Activated CD4-positive, alpha-beta T cell treated with anti-CD3 and anti-CD28 coated beads, Interleukin-10, Interleukin-2, amounts not matched to agents 100 ng/mL and 50 ng/mL, durations not matched to agents 16 hours and 8 hours (primary cell): ENCODE measurements at regions not wholly inside any gene's neighbourhood (a gene's known extent, or its start where the extent isn't known, plus 50 kb on each side); places are given as distances from the start of the nearest gene placed in this dataset.
"Not testable (repeated sequence)": the region's sequence is repeated elsewhere in the genome, so short reads cannot be mapped to it uniquely, and the experiment has no call there.

Experiments used
- DNase-seq: peaks from one replicate; pipeline ENCODE4 v3.0.0-alpha.2; 2020

DNA sequence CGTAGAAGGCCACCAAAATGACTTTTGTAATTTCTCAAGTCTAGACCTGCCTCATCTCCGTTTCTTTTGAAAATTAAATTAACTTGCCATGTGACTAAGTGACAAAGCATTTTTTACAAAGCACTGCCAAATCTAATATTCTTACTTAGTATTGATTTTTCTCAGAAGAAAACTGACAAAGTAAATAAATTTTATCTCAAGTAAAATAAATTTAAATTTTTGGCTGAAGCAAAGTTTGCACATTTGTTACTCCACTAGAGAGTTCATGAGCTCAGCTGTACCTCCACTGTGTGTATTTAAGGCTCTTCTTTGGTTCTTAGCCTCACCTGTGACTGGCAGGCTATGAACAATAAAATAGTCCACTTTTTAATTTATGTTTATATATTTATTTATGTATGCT is 441.1 kb upstream of the PCDH10 start:
- no peak for DNase-seq

- DNase-seq, result no peak
These were observed 440.0 kb upstream of the PCDH10 start for GRCh38 chr4:132709056-132709455.

- DNase-seq, result no peak
These were observed 438.1 kb upstream of the PCDH10 start for GRCh38 chr4:132710971-132711370.

- no peak for DNase-seq
These were observed 411.8 kb upstream of the PCDH10 start for GRCh38 chr4:132737344-132737743.

GRCh38 chr4:132759199-132759780 is 389.8 kb upstream of the PCDH10 start:
- no peak for DNase-seq

DNA sequence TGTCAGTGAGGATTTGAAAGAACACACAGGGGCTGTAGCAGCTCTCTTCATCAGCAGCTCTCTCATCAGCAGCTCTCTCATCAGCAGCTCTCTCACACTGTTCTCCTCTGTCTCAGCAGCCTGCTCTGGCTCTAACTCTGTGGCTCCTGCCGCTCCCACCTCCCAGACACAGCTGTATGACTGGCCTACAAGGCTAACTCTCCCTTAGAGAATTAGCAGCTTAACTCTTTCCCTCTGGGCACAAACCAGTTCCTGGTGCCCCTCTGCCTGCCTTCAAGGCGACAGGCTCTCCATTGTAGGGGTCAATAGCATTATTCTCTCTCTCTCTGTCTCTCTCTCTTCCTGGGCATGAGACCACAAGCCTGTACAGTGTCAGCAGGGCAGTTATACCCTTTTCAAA is 385.6 kb upstream of the PCDH10 start:
- DNase-seq, result no peak

DNA sequence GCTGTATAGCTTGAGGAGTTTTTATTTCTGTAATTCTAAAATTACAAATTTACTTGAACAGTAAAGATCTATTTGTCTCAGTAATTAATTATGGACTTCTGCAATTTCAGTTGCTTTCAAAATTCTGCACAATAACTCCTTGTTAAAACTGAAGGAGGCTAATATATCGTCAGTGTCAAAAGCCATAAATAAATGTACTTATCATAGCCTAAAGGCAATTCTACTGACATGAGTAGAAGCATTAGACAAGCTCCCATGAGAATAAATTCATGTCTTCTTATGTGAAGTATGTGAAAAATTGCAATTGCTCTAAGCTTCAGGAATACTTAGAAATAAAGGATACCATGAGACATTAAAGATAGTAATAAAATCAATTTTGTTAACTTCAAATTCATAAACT is 381.2 kb upstream of the PCDH10 start:
- no peak for DNase-seq

DNA sequence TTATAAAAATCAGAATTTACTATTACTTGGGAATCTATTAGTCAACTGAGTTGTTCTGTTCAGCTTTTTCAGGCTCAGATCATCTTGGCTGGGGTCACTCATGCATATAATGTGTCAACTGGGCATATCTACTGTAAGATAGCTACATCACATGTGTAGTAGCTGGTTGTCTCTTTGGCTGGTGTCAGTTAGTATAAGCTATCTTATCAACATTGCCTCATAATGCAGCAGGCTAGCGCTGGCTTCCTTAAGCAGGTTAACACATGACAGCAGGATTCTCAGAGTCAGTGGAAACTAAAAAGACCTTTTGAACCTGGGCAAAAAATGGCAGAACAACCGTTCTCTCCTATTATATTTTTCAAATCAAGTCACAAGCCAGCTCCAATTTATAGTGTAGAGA is 378.3 kb upstream of the PCDH10 start:
- no peak for DNase-seq

DNA sequence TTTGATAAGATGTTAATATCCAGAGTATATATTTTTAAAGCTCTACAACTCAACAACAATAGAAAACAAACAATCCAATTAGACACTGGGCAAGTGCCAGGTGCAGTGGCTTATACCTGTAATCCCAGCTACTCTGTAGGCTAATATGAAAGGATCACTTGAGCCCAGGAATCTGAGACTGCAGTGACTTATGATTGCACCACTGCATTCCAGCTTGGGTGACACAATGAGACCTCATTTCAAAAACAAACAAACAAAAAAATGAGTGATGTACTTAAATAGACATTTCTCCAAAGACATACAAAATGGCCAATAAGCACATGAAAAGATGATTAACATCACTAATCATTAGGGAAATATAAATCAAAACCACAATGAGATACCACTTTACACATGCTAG is 356.8 kb upstream of the PCDH10 start:
- no peak for DNase-seq

DNA sequence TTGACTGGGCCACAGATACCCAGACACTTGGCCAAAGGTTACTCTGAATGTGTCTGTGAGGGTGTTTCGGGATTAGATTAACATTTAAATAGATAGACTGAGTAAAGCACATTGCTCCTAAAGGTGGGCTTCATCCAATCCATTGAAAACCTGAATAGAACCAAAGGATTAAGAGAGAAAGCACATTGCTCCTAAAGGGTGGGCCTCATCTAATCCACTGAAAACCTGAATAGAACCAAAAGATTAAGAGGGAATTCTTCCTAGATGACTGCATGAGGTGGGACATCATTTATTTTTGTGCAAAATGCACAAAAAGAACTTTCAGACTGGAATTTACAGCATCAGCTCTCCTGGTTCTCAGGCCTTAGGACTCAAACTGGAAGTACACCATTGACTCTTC is 351.2 kb upstream of the PCDH10 start:
- no peak for DNase-seq

DNA sequence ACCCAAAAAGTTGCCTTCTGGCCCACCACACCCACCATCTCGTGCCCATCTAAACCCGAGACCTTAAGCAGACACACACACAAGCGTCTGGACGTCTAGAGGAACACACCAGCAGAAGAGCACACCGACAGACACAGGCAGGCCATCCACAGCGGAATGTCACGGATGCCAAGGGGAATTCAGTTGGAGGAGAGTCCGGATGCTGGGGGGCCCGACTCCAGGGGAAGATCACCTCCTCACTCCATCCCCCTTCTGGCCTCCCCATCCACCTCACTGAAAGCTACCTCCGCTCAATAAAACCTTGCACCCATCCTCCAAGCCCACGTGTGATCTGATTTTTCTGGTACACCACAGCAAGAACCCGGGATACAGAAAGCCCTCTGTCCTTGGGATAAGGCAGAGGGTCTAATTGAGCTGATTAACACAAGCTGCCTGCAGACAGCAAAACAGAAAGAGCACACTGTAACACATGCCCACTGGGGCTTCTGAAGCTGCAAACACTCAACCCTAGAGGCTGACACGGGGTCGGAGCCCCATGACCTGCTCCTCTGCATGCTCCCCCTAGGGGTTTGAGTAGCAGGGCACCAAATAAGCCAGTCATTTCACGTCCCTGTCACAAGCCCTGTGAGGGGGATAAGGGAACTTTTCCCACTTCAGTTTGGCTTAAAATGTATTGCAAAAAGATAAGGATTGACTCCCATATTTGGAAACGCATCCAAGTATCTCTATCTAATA is 339.6 kb upstream of the PCDH10 start:
- DNase-seq, result no peak

- not testable (repeated sequence) for DNase-seq
These were observed 336.0 kb upstream of the PCDH10 start for GRCh38 chr4:132813061-132813460.

DNA sequence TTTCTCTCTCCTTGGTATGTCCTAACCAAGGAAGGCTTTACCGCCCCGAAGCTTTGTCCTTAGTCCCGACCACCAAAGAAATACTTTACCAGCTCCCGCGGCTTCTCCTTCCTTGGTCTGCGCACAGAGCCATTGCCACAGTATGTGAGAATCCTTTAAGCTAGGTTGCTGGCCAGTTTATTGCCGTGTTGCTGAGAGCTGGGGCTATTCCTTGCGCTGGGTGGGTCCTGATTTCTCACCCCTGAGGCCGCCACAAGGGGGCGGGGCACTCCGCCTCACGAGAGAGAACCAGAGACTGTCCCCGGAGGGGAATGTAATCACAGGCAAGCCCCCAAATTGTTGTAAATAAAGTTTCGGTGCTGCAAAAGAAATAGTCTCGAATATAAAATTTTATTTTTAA is 331.0 kb upstream of the PCDH10 start:
- DNase-seq, result no peak

GRCh38 chr4:132823419-132823818 is 325.7 kb upstream of the PCDH10 start:
- no peak for DNase-seq

GRCh38 chr4:132824761-132825160 is 324.3 kb upstream of the PCDH10 start:
- DNase-seq, result no peak

DNA sequence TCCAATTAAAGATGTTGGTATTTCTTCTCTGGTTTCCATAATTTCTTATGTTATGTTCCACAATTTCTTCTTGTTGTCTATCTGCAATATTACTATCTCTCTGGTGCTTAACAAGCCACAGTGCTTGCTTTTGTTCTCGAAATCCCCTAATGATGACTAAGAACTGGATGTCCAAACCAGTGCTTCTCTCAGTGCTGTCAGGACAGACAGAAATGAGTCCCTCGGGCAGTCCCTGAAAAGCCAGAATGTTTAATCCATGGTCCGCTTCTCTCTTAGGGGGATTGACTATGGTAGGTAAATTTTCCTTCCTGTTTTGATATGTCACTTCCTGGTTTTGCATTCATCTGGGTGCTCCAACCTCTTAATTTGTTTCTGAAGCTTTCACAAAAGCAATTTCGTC is 321.6 kb upstream of the PCDH10 start:
- no peak for DNase-seq

DNA sequence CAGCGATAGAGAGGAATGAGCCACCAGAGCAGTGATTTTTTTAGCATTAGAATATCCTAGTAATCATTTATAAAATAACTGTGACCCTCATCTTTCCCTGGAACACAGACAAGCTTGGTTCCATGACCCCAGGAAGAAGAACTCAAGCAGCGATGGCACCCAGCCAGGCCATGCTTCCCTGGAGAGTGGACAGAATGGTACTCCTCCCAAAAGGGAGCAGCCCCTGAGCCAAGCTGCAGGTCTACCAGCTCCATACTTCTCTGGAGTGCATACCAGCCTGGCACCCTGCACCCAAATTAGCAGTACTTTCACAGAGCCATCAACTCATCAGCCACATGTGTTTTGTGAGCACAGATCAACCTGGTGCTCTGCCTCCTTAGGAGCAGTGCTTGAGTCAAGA is 310.9 kb upstream of the PCDH10 start:
- no peak for DNase-seq

- no peak for DNase-seq
These were observed 310.0 kb upstream of the PCDH10 start for GRCh38 chr4:132839070-132839469.

- no peak for DNase-seq
These were observed 289.2 kb upstream of the PCDH10 start for GRCh38 chr4:132859929-132860328.

GRCh38 chr4:132860976-132861375 is 288.1 kb upstream of the PCDH10 start:
- DNase-seq, result no peak

DNA sequence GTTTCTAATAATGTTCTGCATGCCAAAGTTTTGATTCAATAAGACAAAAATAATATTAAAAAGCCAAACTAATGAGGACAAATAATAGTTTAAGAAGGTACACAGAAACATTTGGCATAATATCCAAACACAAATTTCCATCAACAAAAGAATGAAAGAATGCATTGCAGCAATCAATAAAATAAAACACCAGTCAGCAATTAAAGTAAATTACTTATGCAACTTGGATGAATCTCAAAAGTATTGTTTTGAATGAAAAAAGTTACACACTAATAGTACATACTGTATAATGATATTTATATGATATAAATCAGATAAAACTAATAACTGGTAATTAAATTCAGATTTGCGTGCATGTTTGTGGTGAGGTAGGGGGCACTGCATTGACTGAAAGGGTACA is 285.5 kb upstream of the PCDH10 start:
- DNase-seq, result no peak

DNA sequence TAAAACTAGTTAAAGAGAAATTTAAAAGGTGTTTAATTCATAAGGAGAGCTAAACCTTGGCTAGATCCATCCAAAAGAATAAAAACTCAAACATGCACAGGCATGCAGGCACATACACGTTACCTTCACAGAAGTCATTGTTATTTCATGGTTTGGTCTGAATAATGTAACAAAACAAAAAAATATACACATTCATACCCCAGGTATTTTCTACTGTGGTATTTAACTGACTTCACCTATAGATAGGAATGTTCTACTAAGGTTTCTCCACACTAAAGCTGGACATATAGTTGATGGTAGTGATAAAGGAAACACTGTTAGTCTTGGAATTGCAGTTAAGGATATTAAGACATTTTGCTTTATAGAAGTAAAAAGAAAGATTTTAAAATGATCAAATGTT is 283.6 kb upstream of the PCDH10 start:
- no peak for DNase-seq

DNA sequence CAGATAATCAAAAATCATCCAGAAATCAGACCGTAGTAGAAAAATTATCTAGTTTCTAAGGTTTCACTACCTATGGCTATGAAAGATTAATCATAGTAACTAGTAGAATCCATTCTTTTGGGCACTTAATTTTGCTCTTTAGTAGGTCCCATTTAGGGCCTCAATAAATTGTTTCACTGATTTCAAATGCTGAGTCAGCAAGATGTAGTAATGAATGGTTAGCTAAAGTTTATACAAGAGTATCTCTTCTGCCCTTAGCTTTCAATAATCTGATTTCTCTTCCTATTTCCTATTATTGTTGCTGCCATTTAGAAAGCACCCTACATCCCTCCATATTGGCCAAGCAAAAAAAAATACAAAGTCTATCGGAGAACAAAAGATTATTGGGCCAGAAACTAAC is 283.2 kb upstream of the PCDH10 start:
- DNase-seq, result no peak

- DNase-seq, result no peak
These were observed 282.5 kb upstream of the PCDH10 start for GRCh38 chr4:132866616-132867015.

GRCh38 chr4:132893787-132894186 is 255.3 kb upstream of the PCDH10 start:
- DNase-seq, result no peak
